ENCODE measurements at regions not wholly inside any gene's neighbourhood (a gene's known extent, or its start where the extent isn't known, plus 50 kb on each side); places are given as distances from the start of the nearest gene placed in this dataset.

DNA sequence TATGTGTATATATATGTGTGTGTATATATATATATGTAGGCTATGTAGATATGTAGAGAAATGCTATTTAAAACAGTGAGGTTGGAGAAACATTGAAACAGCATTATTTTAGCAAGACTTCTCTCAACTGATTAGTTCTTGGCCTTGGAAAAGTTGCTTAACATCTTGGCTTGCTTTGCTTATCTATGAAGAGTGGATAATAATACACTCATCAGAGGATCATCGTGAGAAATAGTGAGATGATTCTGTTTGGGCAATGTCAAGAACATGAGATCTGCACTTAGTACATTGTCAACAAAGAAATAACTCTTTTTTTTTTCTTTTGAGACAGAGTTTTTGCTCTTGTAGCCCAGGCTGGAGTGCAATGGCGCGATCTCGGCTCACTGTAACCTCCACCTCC is 128.3 kb downstream of the KLF5 start:
- TF ChIP-seq, protein P1, sequence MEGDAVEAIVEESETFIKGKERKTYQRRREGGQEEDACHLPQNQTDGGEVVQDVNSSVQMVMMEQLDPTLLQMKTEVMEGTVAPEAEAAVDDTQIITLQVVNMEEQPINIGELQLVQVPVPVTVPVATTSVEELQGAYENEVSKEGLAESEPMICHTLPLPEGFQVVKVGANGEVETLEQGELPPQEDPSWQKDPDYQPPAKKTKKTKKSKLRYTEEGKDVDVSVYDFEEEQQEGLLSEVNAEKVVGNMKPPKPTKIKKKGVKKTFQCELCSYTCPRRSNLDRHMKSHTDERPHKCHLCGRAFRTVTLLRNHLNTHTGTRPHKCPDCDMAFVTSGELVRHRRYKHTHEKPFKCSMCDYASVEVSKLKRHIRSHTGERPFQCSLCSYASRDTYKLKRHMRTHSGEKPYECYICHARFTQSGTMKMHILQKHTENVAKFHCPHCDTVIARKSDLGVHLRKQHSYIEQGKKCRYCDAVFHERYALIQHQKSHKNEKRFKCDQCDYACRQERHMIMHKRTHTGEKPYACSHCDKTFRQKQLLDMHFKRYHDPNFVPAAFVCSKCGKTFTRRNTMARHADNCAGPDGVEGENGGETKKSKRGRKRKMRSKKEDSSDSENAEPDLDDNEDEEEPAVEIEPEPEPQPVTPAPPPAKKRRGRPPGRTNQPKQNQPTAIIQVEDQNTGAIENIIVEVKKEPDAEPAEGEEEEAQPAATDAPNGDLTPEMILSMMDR (IDR thresholded peaks at IDR 0.05; ENCODE audit: poor library complexity): no peak
- TF ChIP-seq EZH2 (IDR thresholded peaks at IDR 0.05; ENCODE audit: borderline replicate concordance) (no peak), EZH2phosphoT487 (IDR thresholded peaks at IDR 0.05; ENCODE audit: low read depth, severe bottlenecking, unreplicated experiment) (no peak)

All from hepatocyte (in vitro differentiated cells).